Renal cortex interstitium (tissue), 11 donors: ENCODE measurements at regions not wholly inside any gene's neighbourhood (a gene's known extent, or its start where the extent isn't known, plus 50 kb on each side); places are given as distances from the start of the nearest gene placed in this dataset.

ENCODE experiments used
- DNase-seq, 11 donors: peaks; one replicate each; pipeline ENCODE4 v3.0.0-alpha.2; 2013; ENCODE audit warnings: low read depth in 9 of 11, low spot score in 4 of 11; ENCODE audit errors: extremely low read depth in 1 of 11

DNA sequence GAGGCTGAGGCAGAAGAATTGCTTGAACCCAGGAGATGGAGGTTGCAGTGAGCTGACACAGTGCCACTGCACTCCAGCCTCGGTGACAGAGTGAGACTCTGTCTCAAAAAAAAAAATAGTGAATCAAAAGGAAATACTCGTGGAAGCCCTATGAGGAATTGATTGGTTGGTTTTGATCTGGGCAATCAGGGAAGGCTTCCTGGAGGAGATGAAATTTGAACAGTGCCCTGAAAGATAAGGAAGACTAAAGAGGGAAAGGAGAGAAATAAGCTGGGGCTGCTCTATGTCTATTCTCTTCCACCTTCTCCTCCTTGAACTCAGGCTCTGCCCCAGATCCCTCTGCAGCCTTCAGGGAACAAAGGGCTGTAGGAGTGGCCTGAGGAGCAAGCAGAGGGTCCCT, 54.1 kb downstream of the IRF2BPL start:
- DNase-seq, result no peak

DNA sequence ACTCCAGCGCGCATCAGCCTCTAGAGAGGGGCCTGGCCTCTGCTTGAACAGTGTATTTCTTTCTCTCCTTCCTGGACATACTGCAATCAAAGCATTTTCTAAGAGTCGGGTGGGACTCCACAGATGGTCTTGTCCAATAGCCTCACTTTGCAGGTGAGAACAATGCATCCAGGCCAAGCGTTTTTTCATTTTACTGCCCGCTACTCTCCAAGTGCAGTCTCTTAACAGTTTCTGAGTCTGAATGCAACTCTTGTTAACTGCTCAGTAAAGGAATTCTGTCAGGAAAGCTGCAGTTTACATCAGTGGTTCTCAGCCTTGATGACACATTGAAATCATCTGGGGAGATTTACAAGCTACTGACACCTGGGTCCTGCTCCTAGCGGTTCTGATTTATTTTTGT, 57.0 kb downstream of the IRF2BPL start:
- DNase-seq, result no peak

DNA sequence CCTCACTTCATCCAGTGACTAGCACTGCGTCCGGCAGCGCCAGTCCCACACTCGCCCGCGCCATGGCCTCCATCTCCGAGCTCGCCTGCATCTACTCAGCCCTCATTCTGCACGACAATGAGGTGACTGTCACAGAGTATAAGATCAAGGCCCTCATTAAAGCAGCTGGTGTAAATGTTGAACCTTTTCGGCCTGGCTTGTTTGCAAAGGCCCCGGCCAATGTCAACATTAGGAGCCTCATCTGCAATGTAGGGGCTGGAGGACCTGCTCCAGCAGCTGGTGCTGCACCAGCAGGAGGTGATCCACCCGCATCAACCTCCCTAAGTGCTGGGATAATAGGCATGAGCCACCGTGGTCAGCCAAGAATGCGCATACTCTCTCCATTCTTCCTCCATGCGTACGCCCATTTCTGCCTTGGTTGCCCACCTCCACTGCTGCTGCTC, 59.9 kb downstream of the IRF2BPL start:
- no peak for DNase-seq

DNA sequence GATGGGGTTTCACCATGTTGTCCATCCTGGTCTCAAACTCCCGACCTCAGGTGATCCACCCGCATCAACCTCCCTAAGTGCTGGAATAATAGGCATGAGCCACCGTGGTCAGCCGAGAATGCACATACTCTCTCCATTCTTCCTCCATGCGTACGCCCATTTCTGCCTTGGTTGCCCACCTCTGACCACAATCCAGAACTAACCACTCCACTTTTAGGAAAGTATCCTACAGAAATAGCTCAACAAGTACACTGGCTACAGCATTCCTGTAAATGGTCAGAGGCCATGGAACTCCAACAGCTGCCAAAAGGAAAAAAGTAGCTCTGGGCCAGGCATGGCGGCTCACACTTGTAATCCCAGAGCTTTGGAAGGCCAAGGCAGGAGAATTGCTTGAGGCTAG, 60.7 kb downstream of the IRF2BPL start:
- DNase-seq, result no peak

DNA sequence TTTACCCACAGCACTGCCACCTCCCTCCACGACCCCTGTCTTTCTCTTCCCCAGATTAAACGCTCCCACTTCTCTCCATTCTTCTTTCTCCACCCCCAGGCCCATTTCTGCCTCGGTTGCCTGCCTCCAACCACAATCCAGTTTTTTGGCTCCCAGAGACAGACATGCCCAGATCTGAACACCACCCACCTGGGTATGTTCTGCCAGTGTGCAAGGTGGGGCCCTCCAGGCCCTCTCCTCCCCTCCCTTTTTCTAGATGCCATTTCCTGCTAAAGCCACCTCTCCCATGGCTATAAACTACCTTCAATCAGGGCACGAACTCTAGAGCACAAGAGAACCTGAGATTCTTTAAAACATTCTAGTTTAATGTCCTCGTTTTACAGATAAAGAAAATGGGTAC, 63.3 kb downstream of the IRF2BPL start:
- DNase-seq, result no peak

GRCh38 chr14:76964695-76965094, 63.8 kb downstream of the IRF2BPL start:
- no peak for DNase-seq

GRCh38 chr14:76963372-76963771, 65.1 kb downstream of the IRF2BPL start:
- DNase-seq, result no peak

GRCh38 chr14:76962303-76962660, 66.2 kb downstream of the IRF2BPL start:
- no peak for DNase-seq

- DNase-seq, result peak in 10 of 11 donors; percentile 77 to 93 (median 86)
Observed at GRCh38 chr14:76961631-76962302, 66.7 kb downstream of the IRF2BPL start.

- no peak for DNase-seq
Observed at GRCh38 chr14:76958980-76959710, 69.4 kb downstream of the IRF2BPL start.

- DNase-seq, result no peak
Observed at GRCh38 chr14:76958020-76958979, 70.2 kb downstream of the IRF2BPL start.

DNA sequence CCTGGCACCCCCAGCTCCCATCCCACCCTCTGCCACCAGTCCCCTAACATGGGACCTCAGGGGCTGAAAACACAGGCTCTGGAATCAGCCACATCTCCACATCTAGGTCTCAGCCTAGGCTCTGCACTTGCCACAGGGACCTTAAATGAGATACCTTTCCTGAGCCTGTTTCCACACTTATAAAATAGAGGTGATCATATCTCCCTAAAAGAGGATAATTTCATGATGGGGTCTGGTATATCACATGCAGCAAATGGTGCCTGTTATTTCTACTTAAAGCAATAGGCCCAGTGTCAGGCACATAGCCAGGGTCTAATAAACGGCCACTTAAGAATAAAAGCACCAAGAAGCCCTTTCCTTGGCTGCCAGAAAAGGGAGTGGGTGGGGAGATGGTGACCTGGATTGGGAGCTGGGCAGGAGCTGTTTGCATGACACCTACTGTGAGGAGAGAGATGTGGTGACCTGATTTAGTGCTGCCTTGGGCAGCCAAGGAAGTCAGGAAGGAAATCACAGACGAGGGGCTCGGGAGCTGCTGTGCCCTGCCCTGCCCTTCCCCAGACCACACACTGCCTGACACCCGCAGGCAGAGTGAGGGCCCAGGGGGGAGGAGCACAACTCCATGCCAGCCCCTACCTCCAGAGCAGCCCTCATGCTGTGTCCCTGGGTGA, 71.2 kb downstream of the IRF2BPL start:
- no peak for DNase-seq

GRCh38 chr14:76956316-76957090, 72.0 kb downstream of the IRF2BPL start:
- DNase-seq, result peak in 10 of 11 donors; percentile 81 to 96 (median 88)

- DNase-seq, result peak in 2 of 11 donors; percentile 58 to 73
Observed at GRCh38 chr14:76955575-76956315, 72.8 kb downstream of the IRF2BPL start.

GRCh38 chr14:76954394-76955190, 73.9 kb downstream of the IRF2BPL start:
- DNase-seq, result no peak

DNA sequence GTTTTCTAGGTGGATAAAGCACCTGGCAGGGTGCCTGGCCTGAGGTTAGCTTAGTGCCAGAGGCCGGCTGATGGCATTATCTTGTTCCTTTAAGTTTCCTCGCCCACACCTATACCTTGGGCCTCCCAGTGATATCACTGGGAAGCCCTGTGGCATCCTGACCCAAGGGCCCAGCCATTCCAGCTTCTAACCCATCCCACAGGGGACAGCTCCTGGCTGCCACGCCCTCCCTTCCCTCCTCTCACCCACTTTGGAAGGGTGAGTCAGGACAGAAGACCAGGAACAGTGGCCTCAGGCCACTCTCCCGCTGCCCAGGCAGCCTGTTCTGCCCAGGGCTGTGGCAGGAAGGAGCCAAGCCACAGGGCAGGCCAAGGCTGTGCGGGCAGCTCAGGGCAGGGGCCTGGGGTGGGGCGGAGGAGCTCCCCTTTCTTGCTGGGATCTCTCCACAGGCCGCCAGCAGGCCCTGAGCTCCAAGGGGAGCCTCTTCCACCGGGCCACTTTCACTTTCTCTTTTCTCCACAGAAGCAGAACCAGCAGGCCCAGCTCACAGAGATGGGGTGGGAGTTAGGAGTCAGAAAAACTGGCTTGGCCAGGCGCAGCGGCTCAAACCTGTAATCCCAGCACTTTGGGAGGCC, 75.1 kb downstream of the IRF2BPL start:
- DNase-seq, result peak in 4 of 11 donors; percentile 64 to 80 (median 74)
